Stimulated activated CD8-positive, alpha-beta memory T cell treated with anti-CD3 and anti-CD28 coated beads, Interleukin-7, amount 100 ng/mL, for 48 hours (primary cell): ENCODE measurements at regions not wholly inside any gene's neighbourhood (a gene's known extent, or its start where the extent isn't known, plus 50 kb on each side); places are given as distances from the start of the nearest gene placed in this dataset.

Source experiments
- DNase-seq, 2 donors: peaks; one replicate each; pipeline ENCODE4 v3.0.0-alpha.2; 2020; ENCODE audit warnings: low read depth in 1 of 2; ENCODE audit errors: extremely low read depth in 1 of 2

DNA sequence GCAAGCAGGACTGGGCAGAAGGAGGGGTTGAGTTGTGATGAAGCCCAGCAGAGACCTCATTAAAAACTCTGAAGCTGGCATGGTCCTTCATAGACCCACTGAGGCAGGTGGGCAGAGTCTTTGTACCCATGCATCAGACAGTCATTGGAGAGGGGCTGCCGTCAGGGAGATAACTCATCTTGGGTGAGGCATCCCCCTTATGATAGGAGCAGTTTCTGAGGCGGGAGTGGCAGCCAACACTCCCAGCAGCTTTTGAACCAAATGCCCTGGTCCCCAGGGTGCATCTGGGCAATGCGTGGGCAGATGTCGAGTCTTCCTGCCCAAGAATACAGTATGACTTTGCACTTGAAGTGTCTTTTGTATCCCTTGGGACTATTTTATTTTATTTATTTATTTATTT is 68.1 kb downstream of the HTR5A start:
- DNase-seq: no peak

DNA sequence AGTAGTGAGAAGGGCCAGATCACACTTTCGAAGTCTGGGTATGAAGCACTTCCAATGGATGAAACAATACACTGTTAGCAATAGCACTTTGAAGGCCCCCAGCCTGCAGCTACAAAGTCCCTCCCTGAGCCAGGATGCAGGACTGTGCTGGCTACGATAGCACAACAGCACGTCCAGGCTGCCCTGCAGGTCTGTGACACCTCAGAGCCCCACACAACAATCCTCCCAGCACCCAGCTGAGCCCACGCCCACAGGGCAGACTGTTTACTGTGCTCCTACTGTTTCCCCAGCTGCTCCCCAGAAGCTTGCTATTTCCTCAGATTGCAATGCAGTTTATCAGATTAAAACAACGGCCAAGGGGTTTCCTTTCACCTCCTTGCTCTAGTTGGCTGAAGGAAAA is 71.4 kb downstream of the HTR5A start:
- DNase-seq: no peak

DNA sequence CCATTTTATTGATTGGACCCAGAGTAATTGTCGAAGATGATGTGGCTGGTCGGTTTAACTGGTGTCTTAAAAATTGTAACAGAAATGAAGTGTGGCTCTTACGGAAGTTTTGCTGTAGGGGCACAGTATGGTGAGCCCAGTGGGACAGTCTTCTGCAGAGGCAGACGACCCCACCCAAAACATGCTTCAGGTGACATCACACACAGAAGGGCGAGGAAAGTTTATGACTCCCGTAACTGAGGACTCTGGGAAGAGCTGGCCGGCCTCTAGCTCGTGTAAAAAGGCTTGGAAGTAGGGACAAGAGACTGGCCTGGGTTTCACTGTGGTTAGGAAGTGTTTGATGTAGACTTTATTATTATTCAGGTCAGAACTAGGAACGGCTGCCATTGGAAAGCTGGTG is 73.3 kb downstream of the HTR5A start:
- no peak for DNase-seq

DNA sequence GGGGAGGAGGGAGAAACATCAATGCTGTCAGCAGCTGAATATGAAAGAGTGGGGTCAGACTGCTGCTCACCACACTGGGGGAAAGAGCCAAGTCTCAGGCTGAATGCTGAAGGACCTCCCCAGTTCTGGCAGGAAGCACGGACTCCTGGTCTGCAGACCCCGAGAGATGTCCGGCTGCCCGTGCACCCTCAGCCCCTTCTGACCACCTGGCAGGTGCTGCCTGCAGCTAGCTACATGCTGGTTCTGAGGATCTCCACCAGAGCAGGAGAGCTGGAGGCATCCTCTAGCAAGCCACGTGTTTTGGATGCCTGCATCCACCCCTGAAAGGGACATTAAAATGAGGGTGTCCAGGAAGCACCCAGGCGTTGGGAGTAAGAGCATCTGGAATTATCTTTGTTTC is 74.2 kb downstream of the HTR5A start:
- no peak for DNase-seq

DNA sequence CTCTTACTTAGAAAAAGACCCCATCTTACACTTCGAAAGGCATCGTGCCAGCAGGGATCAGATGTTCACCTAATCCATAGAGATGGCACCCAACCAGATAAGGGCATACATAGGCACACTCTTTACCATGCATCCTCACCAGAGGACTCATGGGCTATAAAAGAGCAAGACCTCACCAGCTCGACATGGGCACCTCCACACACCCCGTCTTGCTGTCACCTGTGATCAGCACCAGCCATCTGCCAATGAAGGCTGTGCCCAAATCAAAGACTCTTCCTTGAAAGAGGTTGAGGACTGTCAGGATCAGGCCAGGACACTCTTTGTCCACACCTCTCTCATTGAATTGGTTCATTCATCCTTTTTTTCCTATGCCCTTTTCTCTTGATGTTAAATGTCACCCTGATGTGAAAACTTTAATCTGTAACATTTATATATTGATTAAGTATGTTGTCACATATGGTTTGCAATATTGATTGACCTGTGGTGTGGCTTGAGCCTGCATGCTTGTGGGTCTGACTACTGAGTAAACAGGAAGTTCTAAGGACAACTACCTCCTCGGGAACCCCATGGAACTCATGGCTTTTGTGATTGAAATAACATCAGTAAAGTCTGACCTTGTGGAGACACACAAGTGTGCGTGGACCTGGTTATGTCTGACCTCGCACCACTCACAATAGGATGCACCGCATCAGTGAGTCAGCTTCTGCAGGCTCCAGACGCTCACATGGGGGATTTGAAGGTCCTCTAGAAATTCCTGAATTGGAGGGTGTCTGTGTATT is 75.5 kb downstream of the HTR5A start:
- no peak for DNase-seq

DNA sequence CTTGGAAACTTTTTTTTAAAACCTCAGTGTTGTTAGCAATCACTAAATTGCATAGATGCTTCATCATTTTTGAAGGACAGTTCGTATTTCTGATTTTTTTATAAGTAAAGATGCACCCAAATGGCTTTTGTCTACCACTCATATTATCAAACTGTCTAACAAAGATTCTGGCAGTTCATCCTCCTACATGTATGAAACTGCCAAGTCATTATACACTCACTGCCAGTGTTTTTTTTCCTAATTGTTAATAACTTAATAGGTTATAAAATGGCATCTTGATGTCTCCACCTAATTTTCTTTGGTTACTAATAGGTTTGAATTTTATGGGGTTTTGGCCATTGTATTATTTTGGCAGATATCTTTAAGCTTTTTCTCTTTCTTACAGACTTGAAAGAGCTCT is 77.0 kb downstream of the HTR5A start:
- DNase-seq: no peak

DNA sequence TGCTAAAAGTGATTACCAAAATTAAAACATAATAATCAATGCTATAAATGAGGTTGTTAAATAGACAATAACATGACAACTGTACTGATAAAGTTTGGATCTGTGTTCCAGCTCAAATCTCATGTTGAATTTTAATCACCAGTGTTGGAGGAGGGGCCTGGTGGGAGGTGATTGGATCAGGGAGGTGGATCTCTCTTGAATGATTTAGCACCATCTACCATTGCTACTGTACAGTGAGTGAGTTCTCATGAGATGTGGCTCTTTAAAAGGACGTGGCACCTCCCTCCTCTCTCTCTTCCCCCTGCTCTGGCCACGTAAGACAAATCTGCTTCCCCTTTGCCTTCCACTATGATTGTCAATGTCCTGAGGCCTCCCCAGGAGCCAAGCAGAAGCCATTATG is 77.5 kb downstream of the HTR5A start:
- DNase-seq: no peak

DNA sequence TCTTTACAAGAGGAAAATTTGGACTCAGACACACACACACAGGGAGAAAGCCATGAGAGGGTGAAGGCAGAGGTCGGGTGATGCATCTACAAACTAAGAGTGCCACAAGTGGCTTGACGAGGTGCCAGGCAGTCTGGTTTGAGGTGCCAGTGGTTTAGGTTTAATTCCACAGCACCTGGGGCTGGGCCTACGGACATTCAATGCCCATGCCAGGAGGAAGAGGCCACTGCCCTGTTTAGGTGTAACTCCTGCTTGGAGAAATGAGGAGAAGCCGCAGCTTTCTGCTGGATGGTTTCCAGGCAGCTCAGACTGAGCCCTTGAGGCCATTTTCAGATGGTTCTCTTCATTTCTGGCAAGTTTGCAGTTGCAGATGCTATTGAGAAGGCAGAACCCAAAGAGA is 83.6 kb downstream of the HTR5A start:
- no peak for DNase-seq

DNA sequence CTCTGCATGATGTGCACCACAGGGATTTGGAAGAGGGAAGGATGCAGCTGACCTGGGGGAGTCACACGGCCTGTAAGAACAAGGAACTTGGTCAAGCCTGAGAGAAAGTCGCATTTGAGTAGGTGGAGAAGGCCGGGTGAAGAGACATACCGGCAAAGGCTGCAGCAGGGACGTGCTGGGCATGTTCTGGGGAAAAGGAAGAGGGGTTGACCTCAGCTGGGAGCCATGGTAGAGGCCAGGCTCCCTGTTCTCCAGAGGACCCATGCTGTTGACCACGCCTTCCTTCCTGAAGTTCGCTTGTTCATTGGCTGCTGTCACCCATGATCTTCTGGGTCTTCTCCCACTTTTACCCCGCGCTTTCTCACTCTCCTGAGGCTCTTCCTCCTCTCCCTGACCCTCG is 84.5 kb downstream of the HTR5A start:
- no peak for DNase-seq

DNA sequence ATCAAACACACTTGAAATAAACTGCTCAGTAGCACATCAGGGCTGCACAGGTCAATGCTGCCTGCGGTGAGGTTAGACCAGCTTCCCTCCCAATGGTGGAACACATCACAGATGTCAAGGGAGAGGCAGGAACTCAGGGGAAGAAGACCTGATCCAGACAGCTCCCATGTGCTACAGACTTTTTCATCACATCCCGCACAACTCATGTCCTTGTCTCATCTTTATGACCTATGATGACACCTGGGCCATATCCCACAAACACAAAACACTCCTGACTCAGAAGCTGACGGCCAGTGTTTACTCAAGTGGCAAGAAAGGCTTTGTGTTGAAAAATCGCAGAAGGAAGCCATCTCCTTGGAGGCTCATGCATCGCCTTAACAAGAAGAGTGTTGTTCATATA is 91.6 kb downstream of the HTR5A start:
- no peak for DNase-seq

DNA sequence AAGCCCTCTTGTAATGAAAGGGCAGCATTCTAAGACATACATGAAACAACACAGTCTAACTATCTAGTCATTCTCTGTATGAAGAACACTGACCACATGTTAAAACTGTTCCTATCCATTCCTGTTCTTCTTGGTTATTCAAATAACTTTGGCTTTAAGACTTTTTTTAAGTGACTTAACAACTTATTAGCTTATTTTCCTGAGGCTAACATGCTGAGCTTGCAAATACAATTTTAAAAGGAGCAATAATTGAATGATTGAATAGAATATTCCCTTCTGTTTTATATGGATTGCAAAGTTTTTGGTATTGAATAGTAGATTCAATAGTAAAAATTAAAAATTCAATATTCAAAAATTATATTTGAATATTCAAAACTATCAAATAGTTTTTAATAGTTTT is 92.3 kb downstream of the HTR5A start:
- no peak for DNase-seq

DNA sequence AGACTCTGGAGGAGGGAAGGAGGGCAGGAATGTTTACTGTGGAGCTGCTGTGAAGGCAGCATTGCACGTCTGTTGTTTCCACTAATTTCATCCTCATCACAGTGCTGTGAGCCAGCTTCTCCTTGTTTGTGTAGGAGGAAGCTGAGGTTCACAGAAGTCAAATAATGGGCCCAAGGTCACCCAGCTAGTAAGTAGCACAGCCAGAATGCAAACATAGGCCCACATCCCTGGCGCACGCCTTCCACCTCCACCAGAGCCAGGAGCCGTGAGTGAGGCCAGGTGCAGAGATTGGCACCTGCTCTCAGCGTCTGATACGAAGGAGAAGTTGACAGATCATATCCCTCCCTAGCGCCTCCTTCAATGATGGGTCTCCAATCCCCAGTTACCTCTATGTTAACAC is 93.6 kb downstream of the HTR5A start:
- no peak for DNase-seq

DNA sequence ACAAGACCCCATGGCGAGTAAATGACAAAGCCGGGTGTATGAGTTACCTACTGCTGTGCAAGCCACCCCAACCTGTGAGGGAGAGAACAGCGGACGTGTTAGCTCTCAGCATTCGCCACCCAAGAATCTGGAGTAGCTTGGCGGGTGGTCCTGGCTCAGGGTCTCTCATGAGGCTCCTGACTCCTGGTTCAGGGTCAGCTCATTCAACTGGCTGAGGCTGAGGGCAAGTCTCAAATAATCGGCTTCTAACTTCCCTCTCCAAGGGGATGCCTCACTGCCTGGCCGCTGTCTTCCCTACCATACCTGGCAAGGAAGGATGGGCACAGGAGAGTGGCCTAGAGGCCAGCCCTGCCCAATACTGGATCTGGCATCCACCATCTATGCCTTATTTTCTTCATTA is 94.2 kb downstream of the HTR5A start:
- DNase-seq: no peak

DNA sequence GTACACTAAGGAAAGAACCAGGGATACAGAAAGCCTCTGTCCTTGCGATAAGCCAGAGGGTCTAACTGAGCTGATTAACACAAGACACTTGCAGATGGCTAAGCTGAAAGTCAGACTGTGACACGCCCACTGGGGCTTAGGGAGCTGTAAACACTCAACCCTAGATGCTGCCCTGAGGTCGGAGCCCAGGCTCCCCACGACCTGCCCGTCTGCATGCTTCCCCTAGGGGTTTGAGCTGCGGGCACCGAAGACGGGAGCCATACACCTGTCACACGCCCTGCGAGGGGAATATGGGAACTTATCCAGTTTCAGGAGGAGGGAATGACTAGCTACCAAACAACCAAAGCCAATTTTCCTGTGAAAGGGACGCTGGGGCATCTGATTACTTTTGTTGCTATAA is 96.0 kb downstream of the HTR5A start:
- DNase-seq: no peak

DNA sequence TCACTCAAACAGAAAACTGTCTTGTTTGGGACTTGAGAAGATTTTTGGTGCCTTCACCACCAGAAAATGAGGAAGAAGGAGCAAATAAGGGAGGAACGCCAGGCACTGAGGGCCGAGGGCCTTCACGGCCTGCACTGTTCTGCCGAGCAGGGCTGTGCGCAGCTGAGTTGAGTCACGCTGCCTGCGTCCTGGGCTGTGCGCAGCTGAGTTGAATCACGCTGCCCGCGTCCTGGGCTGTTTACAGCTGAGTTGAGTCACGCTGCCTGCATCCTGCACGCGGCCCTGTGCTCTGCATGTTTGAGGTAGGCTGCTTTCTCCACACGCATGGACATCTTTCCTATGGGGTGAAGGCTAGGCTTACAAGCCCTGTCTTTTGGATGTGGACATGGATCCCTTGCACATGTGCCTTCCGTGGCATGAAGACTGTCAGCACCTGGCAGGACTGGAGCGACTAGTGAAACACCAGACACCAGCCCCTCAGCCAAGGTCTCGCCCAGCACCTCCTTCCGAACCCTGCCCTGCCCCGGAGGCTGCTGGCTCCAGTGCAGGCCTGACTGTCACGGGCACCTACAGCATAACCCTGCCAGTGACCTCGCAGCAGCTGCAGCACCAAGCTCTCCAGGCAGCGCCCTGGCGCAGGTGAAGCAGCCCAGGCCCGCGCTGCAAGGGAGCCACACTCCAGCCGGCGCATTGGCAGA is 96.7 kb downstream of the HTR5A start:
- no peak for DNase-seq

DNA sequence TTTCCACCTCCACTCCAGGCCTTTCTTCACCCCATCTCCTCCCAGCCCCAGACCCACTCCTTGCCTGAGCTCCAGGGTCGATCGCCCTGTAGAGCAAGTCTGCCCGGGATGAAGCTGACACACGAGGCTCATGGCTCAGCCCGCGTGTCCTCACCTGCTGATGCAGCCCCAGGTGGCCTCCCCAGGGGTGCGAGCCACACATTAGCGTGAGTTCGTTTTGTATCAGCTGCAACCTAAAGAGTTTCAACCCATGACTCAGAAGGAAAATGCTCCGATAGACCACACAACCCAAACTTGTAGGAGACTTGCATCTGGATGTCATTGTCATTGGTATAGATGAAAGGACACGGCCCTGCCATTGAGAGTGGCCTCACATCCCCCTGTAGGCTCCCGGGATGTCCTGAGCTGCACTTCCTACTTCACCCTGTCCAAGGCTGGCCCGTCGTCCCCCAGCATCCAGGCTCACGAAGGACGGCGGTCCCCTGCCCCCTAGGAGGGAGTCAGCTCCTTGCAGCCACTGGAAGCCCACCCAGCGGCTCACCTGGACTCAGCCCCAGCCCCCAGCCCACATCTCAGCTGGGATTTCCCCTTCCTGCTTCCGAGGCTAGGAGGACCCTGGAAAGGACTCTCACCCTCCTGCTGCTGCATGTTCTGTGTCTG is 97.7 kb downstream of the HTR5A start:
- DNase-seq: no peak

DNA sequence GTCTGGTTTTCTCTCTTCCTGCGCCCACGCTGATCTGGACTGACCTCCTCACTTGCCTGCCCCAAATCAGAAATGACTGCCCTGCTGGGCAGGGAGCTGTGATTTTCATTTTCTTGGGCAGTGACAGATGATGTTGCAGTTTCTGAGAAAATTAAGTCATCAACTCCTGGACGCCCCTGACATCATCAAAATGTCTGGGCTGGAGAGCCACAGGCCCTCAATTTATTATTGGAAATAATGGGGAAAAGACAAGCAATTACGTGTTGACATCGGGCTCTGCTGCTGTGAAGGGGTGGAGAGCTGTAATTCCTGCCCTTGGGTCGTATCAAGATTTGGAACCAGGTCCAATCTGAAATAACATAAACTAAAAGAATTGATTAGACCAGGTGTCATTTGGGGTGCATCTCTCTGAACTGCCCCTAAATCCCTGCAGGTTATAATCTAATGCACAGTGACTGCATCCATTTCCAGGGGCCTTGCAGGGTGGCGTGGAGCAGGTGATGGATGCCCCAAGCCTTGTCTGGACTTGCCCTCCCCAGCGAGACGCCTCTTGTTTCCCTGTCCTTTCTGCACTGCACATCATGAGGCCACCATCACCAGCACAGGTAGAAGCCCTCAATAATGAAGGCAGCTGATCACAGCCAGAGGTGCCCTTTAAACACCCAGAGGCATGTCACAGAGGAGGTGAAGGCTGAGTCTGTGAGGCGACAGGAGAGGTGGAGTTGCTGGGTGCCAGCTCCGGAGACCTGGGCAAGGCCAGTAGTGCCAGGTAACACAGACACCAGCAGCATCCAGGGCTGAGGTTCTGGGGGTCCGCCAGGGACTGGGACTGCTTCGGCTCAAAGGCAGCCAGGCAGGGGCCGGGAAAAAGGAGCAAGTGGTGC is 98.7 kb downstream of the HTR5A start:
- DNase-seq: no peak

DNA sequence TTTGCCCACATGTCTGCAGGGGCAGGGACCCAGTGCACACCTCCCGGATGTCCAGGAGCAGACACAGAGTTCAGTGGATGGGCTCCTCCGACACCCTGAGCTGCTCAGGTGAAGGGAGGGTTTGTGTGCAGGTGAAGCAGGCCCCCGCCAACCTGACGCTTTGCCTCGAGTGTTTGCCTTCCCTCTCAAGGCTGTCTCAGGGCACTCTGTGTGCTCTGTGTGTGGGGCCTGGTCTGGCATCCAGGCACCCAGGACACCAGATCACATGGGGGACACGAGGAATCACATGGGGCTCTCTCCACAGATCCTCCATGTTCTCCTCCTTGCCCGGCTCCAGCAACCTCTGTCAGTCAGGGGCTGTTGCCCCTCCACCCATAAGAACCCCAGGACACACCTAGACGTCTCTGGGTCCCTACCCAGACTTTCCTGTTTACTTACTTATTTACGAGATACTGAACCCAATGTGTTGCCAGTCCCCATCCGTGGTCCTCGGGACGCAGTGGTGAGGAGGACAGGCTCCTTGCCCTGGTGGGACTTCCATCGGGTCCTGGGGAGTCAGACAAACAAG is 99.5 kb downstream of the HTR5A start:
- DNase-seq: no peak

DNA sequence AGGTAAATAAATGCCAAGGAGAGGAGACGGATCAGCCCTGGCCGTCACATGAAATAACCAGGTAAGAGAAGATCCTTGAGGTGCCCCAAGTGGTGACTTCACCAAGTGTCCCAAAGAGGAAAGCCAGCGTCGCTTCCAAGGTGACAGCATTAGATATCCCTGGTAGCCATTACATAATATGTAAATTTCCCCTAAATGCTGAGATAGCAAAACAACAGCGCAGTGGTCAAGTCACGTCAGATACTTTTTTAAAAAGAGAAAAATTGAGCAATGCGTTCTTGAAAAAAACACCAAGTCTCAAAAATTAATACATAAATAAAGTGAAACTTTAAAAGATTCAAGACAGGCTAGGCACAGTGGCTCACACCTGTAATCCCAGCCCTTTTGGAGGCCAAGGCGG is 100.2 kb downstream of the HTR5A start:
- no peak for DNase-seq

DNA sequence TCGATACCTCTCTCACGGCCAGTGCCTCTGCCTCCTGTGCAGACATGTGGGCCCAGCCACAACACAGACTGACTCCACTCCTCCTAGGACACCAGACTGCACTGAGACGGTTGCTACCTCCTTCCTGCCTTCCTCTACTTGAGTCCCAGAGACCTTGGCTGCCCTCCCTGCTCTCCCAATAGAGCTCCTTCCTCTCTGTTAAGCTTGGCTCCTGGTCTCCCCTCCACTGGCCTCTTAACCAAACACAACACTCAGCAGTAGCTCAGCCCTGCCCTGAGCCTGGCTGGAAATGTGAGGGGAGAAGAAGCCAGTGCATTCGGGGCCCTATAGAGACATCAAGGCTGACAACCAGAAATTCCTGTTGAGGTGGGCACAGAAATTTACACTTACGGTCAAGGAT is 102.0 kb downstream of the HTR5A start:
- no peak for DNase-seq

DNA sequence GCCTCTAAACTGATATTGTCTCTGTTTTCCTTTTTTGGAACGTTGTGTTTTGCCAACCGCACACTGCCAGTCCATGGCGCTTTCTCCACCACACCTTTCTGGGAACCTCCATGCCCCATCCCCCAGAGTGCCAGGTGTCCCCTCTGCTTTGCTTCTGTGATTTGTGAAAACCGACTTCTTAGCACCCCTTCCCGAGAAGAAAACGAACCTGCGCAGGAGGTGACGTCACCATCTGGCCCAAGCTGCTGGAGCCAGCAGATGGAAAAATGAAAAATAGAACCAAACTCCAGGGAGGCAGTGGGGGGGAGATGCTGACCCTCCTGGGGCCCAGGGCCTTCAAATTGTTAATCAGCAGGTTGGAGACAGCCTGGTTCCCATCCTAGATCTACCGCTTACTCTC is 103.8 kb downstream of the HTR5A start:
- no peak for DNase-seq
